Smooth muscle cell (in vitro differentiated cells): ENCODE measurements at regions not wholly inside any gene's neighbourhood (a gene's known extent, or its start where the extent isn't known, plus 50 kb on each side); places are given as distances from the start of the nearest gene placed in this dataset.
"Not testable (repeated sequence)": the region's sequence is repeated elsewhere in the genome, so short reads cannot be mapped to it uniquely, and the experiment has no call there.

Source experiments
- DNase-seq: peaks from one replicate; lab custom pipeline; 2025; ENCODE audit not compliant: unreplicated experiment; lab: John Stamatoyannopoulos, UW
- H2AFZ ChIP-seq: fragments of 200-600 bp; sonication (generic); 2 replicates; pipeline ENCODE4 v1.6.0; 2016; ENCODE audit warnings: antibody characterized with exemption, low read depth, mild to moderate bottlenecking
- H3F3A ChIP-seq: fragments of 200-600 bp; sonication (generic); 2 replicates; pipeline ENCODE4 v1.6.0; 2017; ENCODE audit warnings: antibody characterized with exemption, low read depth
- H3K27ac ChIP-seq: fragments of 200-600 bp; sonication (generic); 2 replicates; pipeline ENCODE4 v1.5.1; 2016; ENCODE audit warnings: low read depth, mild to moderate bottlenecking
- H3K27me3 ChIP-seq: fragments of 200-600 bp; sonication (generic); 2 replicates; pipeline ENCODE4 v1.6.1; 2016; ENCODE audit warnings: low read depth, mild to moderate bottlenecking
- H3K36me3 ChIP-seq: fragments of 200-600 bp; sonication (generic); 2 replicates; pipeline ENCODE4 v1.5.1; 2016; ENCODE audit warnings: low read depth
- H3K4me1 ChIP-seq: fragments of 200-600 bp; sonication (generic); 2 replicates; pipeline ENCODE4 v1.5.1; 2016; ENCODE audit warnings: low read depth
- H3K4me2 ChIP-seq: fragments of 200-600 bp; sonication (generic); 2 replicates; pipeline ENCODE4 v1.6.0; 2016; ENCODE audit warnings: mild to moderate bottlenecking
- H3K4me3 ChIP-seq: fragments of 200-600 bp; sonication (generic); 2 replicates; pipeline ENCODE4 v1.5.1; 2016; ENCODE audit warnings: mild to moderate bottlenecking
- H3K79me2 ChIP-seq: fragments of 200-600 bp; sonication (generic); 2 replicates; pipeline ENCODE4 v1.6.0; 2016; ENCODE audit warnings: low read depth, mild to moderate bottlenecking
- H3K9ac ChIP-seq: fragments of 200-600 bp; sonication (generic); 2 replicates; pipeline ENCODE4 v1.6.0; 2016; ENCODE audit warnings: low read depth
- H3K9me3 ChIP-seq: fragments of 200-600 bp; sonication (generic); replicated peaks from 2 replicates; pipeline ENCODE4 v1.5.1; 2016; ENCODE audit warnings: low read depth
- H4K20me1 ChIP-seq: fragments of 200-600 bp; sonication (generic); 2 replicates; pipeline ENCODE4 v1.6.0; 2016; ENCODE audit warnings: low read depth
- CTCF ChIP-seq: fragments of 200-600 bp; sonication (generic); IDR thresholded peaks from 2 replicates; pipeline ENCODE4 v1.5.1; 2017; ENCODE audit warnings: borderline replicate concordance, mild to moderate bottlenecking, antibody characterized with exemption; ENCODE audit not compliant: insufficient read depth, poor library complexity, severe bottlenecking
- WGBS: methylation state at CpG from one replicate; pipeline ENCODE4 v1.1.7; 2016; ENCODE audit warnings: low lambda C conversion rate; 5-methylcytosine and 5-hydroxymethylcytosine counted together

GRCh38 chr7:34567906-34568305 is 90.1 kb upstream of the NPSR1 start:
- WGBS, result 54% methylated on average over 1 of the region's 1 CpG
- Histone ChIP-seq H3K36me3 (no peaks in the 10 kb centered on the region), H3K9me3 (no peaks in the 10 kb centered on the region), H3K79me2 (no peaks in the 10 kb centered on the region), H2AFZ (no peak overlapping the region), H3K4me2 (no peak overlapping the region), H3K27ac (no peak overlapping the region), H3F3A (no peaks in the 10 kb centered on the region), H3K4me1 (no peaks in the 10 kb centered on the region), H3K9ac (no peak overlapping the region), H3K27me3 (no peaks in the 10 kb centered on the region), H4K20me1 (no peaks in the 10 kb centered on the region), H3K4me3 (no peak overlapping the region)
- TF ChIP-seq CTCF, result no peak
- DNase-seq, result no peak

GRCh38 chr7:34569975-34570699 is 87.9 kb upstream of the NPSR1 start:
- Histone ChIP-seq H2AFZ (no peak overlapping the region), H3K4me3 (no peak overlapping the region), H3K79me2 (no peaks in the 10 kb centered on the region), H3K27me3 (no peaks in the 10 kb centered on the region), H3K36me3 (no peaks in the 10 kb centered on the region), H3F3A (no peaks in the 10 kb centered on the region), H3K9me3 (no peaks in the 10 kb centered on the region), H3K4me1 (no peaks in the 10 kb centered on the region), H4K20me1 (no peaks in the 10 kb centered on the region), H3K4me2 (no peak overlapping the region), H3K9ac (no peak overlapping the region), H3K27ac (no peak overlapping the region)
- TF ChIP-seq CTCF, result no peak
- DNase-seq, result no peak
- 86% methylated on average over 6 of the region's 6 CpGs for WGBS

- Histone ChIP-seq H3K4me1 (no peaks in the 10 kb centered on the region), H3K9ac (no peak overlapping the region), H3K79me2 (no peaks in the 10 kb centered on the region), H2AFZ (no peak overlapping the region), H4K20me1 (no peaks in the 10 kb centered on the region), H3K9me3 (no peaks in the 10 kb centered on the region), H3K4me3 (no peak overlapping the region), H3K27me3 (no peaks in the 10 kb centered on the region), H3F3A (no peaks in the 10 kb centered on the region), H3K36me3 (no peaks in the 10 kb centered on the region), H3K27ac (no peak overlapping the region), H3K4me2 (no peak overlapping the region)
- no peak for TF ChIP-seq CTCF
- no peak for DNase-seq
- 81% methylated on average over 2 of the region's 2 CpGs for WGBS
Observed at GRCh38 chr7:34575006-34575405, 83.0 kb upstream of the NPSR1 start.

- 91% methylated on average over 1 of the region's 1 CpG for WGBS
- not testable (repeated sequence) for H3K36me3 ChIP-seq, H3K4me3 ChIP-seq
Observed at GRCh38 chr7:34577934-34578333, 80.1 kb upstream of the NPSR1 start.

GRCh38 chr7:34581698-34582097 is 76.3 kb upstream of the NPSR1 start:
- H3K9ac ChIP-seq, H3K9me3 ChIP-seq, H2AFZ ChIP-seq, H3K4me2 ChIP-seq, H3K4me1 ChIP-seq, DNase-seq, H4K20me1 ChIP-seq, H3F3A ChIP-seq, H3K27ac ChIP-seq, H3K79me2 ChIP-seq, H3K4me3 ChIP-seq, H3K27me3 ChIP-seq, H3K36me3 ChIP-seq: not testable (repeated sequence)
- 93% methylated on average over 6 of the region's 6 CpGs for WGBS

More at GRCh38 chr7:34577934-34578333, 80.1 kb upstream of the NPSR1 start:
- H3K9ac ChIP-seq, H3K4me1 ChIP-seq, H3K79me2 ChIP-seq, H3F3A ChIP-seq, H3K27me3 ChIP-seq, DNase-seq, H3K27ac ChIP-seq, H4K20me1 ChIP-seq, H3K9me3 ChIP-seq, H3K4me2 ChIP-seq, H2AFZ ChIP-seq: not testable (repeated sequence)
